A673 (cell line): ENCODE measurements at regions not wholly inside any gene's neighbourhood (a gene's known extent, or its start where the extent isn't known, plus 50 kb on each side); places are given as distances from the start of the nearest gene placed in this dataset.

Experiments
- CTCF ChIP-seq: fragments of 300-800, 200-600 bp; sonication (generic); conservative IDR thresholded peaks from 2 replicates; pipeline ENCODE4 v1.5.1; 2017; ENCODE audit warnings: low read depth, mild to moderate bottlenecking, antibody characterized with exemption, low read length, moderate library complexity, mixed read lengths
- EZH2 ChIP-seq: fragments of 200-600 bp; sonication (generic); IDR thresholded peaks from 2 replicates; pipeline ENCODE4 v1.6.1; 2017; ENCODE audit warnings: borderline replicate concordance, low read depth, mild to moderate bottlenecking, mixed read lengths, antibody characterized with exemption, low read length; ENCODE audit not compliant: poor library complexity, severe bottlenecking

- TF ChIP-seq CTCF = no peak
- no peak for TF ChIP-seq EZH2
Measured at GRCh38 chr6:134719286-134719685, 230.6 kb downstream of the ALDH8A1 start.
